Iris pigment epithelial cell (primary cell): ENCODE measurements at regions not wholly inside any gene's neighbourhood (a gene's known extent, or its start where the extent isn't known, plus 50 kb on each side); places are given as distances from the start of the nearest gene placed in this dataset.

ENCODE experiments used
- DNase-seq: peaks from one replicate; pipeline ENCODE4 v3.0.0-alpha.2; 2011; ENCODE audit warnings: low read depth

DNA sequence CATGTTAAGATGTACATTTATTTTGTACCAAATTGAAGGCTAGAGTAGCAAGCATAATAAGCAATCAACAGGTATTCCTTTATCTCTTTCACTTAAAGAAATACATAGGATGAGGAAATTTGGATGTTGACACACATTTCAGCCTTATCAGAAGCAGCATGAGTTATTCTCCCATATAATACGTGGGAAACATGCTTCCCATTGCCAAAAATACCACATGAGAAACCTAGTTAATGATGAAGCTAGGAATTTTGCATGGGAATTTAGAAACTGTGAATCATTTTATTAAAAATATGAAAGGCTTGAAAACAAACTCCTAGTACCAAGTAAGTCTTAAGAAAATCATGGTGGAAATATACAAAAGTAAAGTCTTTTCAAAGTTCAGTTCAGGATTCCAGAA, 751.8 kb downstream of the TSN start:
- no peak for DNase-seq

GRCh38 chr2:122512091-122512490, 756.6 kb downstream of the TSN start:
- no peak for DNase-seq

- DNase-seq, result peak; percentile 27
Measured at GRCh38 chr2:122514451-122514996, 759.1 kb downstream of the TSN start.

- DNase-seq, result no peak
Measured at GRCh38 chr2:122515731-122516290, 760.4 kb downstream of the TSN start.

- DNase-seq, result no peak
Measured at GRCh38 chr2:122516775-122517174, 761.3 kb downstream of the TSN start.

- DNase-seq, result no peak
Measured at GRCh38 chr2:122519366-122519765, 763.9 kb downstream of the TSN start.

- no peak for DNase-seq
Measured at GRCh38 chr2:122519821-122520611, 764.6 kb downstream of the TSN start.

DNA sequence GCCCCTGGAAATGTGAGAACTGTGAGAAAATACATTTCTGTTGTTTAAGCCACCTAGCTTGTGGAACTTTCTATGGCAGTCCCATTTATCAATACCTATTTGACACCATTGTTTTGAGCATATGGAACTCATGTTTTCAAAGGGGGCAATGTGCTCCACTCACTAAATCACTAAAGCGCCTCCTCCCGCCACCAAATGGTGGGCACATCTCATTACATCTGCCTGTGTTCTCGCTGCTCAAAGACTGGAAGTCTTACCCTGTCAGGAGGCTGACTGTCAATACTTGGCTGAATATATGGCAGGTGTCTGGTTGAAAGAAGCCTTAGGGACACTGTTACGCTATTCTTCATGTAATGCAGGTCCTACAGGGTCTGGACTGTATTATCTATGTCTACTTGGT, 767.7 kb downstream of the TSN start:
- no peak for DNase-seq

DNA sequence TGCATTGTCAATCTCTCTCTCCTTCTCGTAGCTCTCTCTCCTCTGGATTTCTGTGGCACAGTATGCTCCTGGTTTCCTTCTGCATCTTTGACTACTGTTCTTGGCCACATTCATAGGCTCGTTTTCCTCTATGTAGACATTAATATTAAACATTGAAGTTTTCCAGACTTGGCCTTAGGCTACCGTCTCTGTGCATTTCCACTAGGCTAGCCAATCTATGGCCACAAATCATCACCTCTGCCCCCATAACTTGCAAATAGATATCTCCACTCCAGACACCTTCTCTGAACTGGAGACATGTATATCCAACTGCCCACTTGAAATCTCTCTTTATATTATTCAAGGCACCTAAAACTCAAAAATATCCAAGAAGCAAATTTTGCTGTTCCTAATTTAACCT, 768.5 kb downstream of the TSN start:
- DNase-seq, result no peak

- DNase-seq, result no peak
Measured at GRCh38 chr2:122525336-122525735, 769.9 kb downstream of the TSN start.

GRCh38 chr2:122528061-122528460, 772.6 kb downstream of the TSN start:
- peak; percentile 26 for DNase-seq

GRCh38 chr2:122528958-122529705, 773.7 kb downstream of the TSN start:
- DNase-seq, result no peak

- no peak for DNase-seq
Measured at GRCh38 chr2:122530814-122531213, 775.4 kb downstream of the TSN start.

GRCh38 chr2:122531290-122532071, 776.0 kb downstream of the TSN start:
- no peak for DNase-seq

DNA sequence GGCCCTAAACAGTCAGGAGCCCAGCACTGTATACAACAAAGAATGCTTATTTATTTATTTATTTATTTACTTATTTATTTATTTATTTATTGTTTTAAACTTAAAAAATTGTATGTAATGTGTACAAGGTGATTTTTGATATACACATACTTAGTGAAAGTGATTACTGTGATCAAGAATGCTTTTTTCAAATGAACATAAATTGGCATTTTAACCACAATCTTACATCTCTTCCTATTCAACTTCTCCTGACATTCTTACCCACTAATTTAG, 776.6 kb downstream of the TSN start:
- no peak for DNase-seq

- DNase-seq, result no peak
Measured at GRCh38 chr2:122532481-122532880, 777.0 kb downstream of the TSN start.

DNA sequence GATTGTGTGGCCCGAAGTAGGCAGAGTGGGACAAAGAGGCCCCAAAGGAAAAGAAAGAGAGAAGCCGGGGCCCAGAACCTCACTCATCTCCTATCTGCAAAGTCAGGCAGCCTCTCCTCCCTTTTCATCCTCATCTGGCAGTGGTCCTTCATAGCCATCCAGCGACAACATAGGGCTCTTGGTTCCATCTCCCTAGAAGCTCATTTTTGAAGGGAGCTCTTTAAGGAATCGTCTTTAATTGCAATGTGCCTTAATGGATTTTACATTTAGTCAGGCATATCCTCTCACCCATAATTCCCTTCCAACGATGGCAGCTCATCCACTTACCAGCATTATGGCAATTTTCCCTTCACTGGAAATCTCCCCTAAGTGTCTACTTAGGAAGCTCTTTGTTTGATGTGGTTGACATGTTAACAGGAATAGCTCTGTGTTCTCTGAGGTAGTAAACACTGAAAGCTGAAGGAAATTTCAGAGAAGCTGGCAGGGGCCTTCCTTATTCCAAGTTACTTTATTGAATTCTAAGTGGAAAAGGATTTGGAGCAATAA, 780.6 kb downstream of the TSN start:
- DNase-seq, result no peak

DNA sequence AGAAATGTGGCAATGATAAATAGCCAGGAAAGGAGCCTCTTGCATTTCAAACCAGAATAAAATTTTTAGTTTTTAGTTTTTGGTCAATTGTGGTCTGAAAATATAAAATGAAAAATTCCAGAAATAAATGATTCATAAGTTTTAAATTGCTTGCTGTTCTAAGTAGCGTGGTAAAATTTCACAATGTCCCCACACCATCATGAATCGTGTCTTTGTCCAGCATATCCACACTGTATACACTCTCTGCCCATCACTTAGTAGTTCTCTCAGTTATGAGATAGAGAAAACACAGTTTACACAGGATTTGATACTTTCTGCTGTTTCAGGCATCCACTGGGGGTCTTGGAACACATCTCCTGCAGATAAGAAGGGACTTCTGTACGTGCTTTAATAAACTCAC, 783.9 kb downstream of the TSN start:
- DNase-seq, result no peak

- DNase-seq, result no peak
Measured at GRCh38 chr2:122539920-122540319, 784.5 kb downstream of the TSN start.

DNA sequence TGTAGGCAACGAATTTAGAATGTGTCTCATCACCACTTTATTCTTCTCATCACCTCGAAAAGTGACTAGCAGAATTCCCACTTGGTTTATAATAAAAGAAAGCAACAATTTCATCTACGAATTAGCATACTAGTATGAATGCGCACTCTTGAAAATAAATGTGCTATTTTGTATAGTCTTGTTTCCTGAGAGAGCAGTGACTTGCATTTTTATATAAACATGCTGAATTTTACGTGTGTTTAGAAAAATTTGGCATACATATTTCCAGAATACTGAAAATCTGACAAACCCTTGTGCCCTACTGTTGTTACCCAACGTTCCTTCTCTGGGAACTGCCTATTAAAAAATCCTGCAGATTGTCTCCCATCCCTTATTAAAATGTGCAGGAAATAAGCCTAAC, 786.8 kb downstream of the TSN start:
- no peak for DNase-seq

GRCh38 chr2:122542646-122543045, 787.2 kb downstream of the TSN start:
- no peak for DNase-seq

DNA sequence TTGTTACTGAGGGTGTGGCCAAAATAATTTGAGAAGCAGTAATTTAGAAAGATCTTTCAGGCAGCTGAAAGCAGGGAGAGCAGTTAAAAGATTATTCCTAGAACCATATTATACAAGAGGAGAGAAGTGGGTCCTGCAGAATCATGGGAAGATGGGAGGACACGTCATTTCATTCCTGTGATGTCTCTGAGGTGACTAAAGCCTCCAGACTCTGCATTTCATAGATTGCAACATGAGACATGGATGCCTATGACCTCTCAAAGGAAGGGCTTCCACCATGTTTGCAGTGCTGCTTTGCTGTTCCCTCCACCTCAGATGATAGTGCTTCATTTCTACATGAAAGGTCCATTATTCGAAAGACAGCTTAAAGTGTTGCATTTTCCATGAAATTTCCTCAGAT, 788.4 kb downstream of the TSN start:
- DNase-seq, result peak; percentile 29
